ENCODE measurements at regions not wholly inside any gene's neighbourhood (a gene's known extent, or its start where the extent isn't known, plus 50 kb on each side); places are given as distances from the start of the nearest gene placed in this dataset.

GRCh38 chr2:6538607-6539006 is 327.1 kb downstream of the CMPK2 start:
- Histone ChIP-seq H3K4me1 (ENCODE audit: insufficient read depth, low read length) (peaks cover 18% of the 10 kb centered on the region; the same call in 1 of the 2 replicates), H3K4me3 (ENCODE audit: low read length) (no peak overlapping the region), H3K27ac (ENCODE audit: low read length) (no peak overlapping the region), H3K36me3 (ENCODE audit: insufficient read depth, low read depth, low read length) (no peaks in the 10 kb centered on the region), H3K27me3 (ENCODE audit: insufficient read depth, low read length) (no peaks in the 10 kb centered on the region), H3K9ac (ENCODE audit: low read depth, low read length) (no peak overlapping the region), H3K9me3 (ENCODE audit: insufficient read depth, low read depth, low read length) (no peaks in the 10 kb centered on the region)

DNA sequence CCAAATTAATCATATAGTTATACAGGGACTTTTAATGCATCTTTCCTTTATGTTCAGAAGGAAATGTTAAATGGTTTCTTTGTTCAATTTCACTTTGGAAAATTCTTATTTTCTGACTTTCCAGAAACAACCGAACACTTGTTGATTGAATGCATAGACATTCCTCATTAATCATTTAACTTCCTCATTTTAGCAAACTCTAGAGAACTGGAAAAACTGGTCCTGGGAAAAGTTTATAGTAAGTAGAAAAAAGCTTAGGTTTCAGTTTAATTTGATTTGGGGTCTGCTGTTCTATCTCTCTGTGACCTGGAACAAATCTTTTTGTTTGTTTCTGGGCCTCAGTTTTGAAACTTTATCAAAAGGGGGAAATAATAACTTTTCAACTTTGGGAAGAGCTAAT is 320.4 kb downstream of the CMPK2 start:
- Histone ChIP-seq H3K36me3 (ENCODE audit: insufficient read depth, low read depth, low read length) (no peaks in the 10 kb centered on the region), H3K27ac (ENCODE audit: low read length) (no peak overlapping the region)

DNA sequence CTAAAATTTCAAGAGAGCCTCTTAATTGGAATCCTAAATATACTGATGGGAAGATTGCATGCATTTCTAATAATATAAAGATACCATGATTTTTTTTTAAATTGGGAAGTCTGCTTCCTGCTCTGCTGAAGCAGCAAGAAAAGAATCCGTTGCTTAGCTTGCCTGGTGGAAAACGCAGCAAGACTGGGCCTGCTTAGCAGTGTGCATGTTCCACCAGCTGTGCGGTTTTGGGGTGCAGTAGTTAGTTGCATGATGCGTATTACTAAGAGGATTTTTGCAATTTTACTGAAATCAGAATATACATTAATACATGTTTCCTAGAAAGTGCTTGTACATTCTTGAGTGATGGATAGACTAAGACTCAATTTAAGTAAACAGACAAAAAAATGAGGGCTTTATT is 319.9 kb downstream of the CMPK2 start:
- no peaks in the 10 kb centered on the region for H3K36me3 ChIP-seq (ENCODE audit: insufficient read depth, low read depth, low read length)
- H3K27me3 ChIP-seq (ENCODE audit: insufficient read depth, low read length): no peaks in the 10 kb centered on the region
- H3K9ac ChIP-seq (ENCODE audit: low read depth, low read length): no peak overlapping the region
- no peak overlapping the region for H3K27ac ChIP-seq (ENCODE audit: low read length)
- H3K4me3 ChIP-seq (ENCODE audit: low read length): no peak overlapping the region
- no peaks in the 10 kb centered on the region for H3K4me1 ChIP-seq (ENCODE audit: insufficient read depth, low read length)
- H3K9me3 ChIP-seq (ENCODE audit: insufficient read depth, low read depth, low read length): peaks cover 9% of the 10 kb centered on the region

More for the DNA sequence above, 320.4 kb downstream of the CMPK2 start:
- Histone ChIP-seq H3K9me3 (ENCODE audit: insufficient read depth, low read depth, low read length) (0 out of 2 replicates have a peak, but pooled peaks cover 6% of the 10 kb centered on the region), H3K4me1 (ENCODE audit: insufficient read depth, low read length) (no peaks in the 10 kb centered on the region), H3K27me3 (ENCODE audit: insufficient read depth, low read length) (no peaks in the 10 kb centered on the region), H3K4me3 (ENCODE audit: low read length) (no peak overlapping the region), H3K9ac (ENCODE audit: low read depth, low read length) (no peak overlapping the region)

DNA sequence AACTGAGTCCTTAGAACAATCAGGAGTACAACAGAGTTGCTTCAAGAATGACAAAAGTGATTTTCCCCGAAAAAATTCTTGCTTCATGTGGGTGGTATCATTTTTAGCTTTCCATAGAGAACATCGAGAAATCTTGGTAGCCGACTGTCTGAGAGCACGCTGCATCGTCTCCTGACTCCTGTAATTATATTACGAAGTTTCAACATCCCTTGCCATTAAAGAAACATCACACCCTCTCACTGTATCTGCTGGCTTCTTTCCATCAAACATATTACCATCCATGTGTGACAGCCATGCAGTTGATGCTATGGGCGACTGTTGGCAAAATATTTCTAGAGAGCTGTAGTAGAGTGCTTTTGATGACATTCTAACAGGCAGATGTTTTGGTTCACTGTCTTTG is 311.2 kb downstream of the CMPK2 start:
- Histone ChIP-seq H3K36me3 (ENCODE audit: insufficient read depth, low read depth, low read length) (no peaks in the 10 kb centered on the region), H3K27ac (ENCODE audit: low read length) (no peak overlapping the region), H3K9me3 (ENCODE audit: insufficient read depth, low read depth, low read length) (peaks cover 8% of the 10 kb centered on the region), H3K4me1 (ENCODE audit: insufficient read depth, low read length) (no peaks in the 10 kb centered on the region; the same call in 1 of the 2 replicates), H3K27me3 (ENCODE audit: insufficient read depth, low read length) (no peaks in the 10 kb centered on the region), H3K4me3 (ENCODE audit: low read length) (no peak overlapping the region), H3K9ac (ENCODE audit: low read depth, low read length) (no peak overlapping the region)

GRCh38 chr2:6556755-6557154 is 309.0 kb downstream of the CMPK2 start:
- H3K4me1 ChIP-seq (ENCODE audit: insufficient read depth, low read length): no peaks in the 10 kb centered on the region; the same call in 1 of the 2 replicates
- H3K27me3 ChIP-seq (ENCODE audit: insufficient read depth, low read length): no peaks in the 10 kb centered on the region
- no peaks in the 10 kb centered on the region for H3K9me3 ChIP-seq (ENCODE audit: insufficient read depth, low read depth, low read length)
- H3K4me3 ChIP-seq (ENCODE audit: low read length): no peak overlapping the region
- no peaks in the 10 kb centered on the region for H3K36me3 ChIP-seq (ENCODE audit: insufficient read depth, low read depth, low read length)
- H3K27ac ChIP-seq (ENCODE audit: low read length): no peak overlapping the region
- H3K9ac ChIP-seq (ENCODE audit: low read depth, low read length): no peak overlapping the region

GRCh38 chr2:6557737-6558136 is 308.0 kb downstream of the CMPK2 start:
- H3K27ac ChIP-seq (ENCODE audit: low read length): no peak overlapping the region
- H3K9me3 ChIP-seq (ENCODE audit: insufficient read depth, low read depth, low read length): no peaks in the 10 kb centered on the region
- no peaks in the 10 kb centered on the region for H3K27me3 ChIP-seq (ENCODE audit: insufficient read depth, low read length)
- no peaks in the 10 kb centered on the region for H3K36me3 ChIP-seq (ENCODE audit: insufficient read depth, low read depth, low read length)
- no peak overlapping the region for H3K4me3 ChIP-seq (ENCODE audit: low read length)
- H3K4me1 ChIP-seq (ENCODE audit: insufficient read depth, low read length): no peaks in the 10 kb centered on the region; the same call in 1 of the 2 replicates
- no peak overlapping the region for H3K9ac ChIP-seq (ENCODE audit: low read depth, low read length)

- H3K4me1 ChIP-seq (ENCODE audit: insufficient read depth, low read length): no peaks in the 10 kb centered on the region
- no peaks in the 10 kb centered on the region for H3K36me3 ChIP-seq (ENCODE audit: insufficient read depth, low read depth, low read length)
- no peak overlapping the region for H3K4me3 ChIP-seq (ENCODE audit: low read length)
- H3K9ac ChIP-seq (ENCODE audit: low read depth, low read length): no peak overlapping the region
- H3K9me3 ChIP-seq (ENCODE audit: insufficient read depth, low read depth, low read length): no peaks in the 10 kb centered on the region
- no peaks in the 10 kb centered on the region for H3K27me3 ChIP-seq (ENCODE audit: insufficient read depth, low read length)
- no peak overlapping the region for H3K27ac ChIP-seq (ENCODE audit: low read length)
Observed at GRCh38 chr2:6562771-6563170, 302.9 kb downstream of the CMPK2 start.

DNA sequence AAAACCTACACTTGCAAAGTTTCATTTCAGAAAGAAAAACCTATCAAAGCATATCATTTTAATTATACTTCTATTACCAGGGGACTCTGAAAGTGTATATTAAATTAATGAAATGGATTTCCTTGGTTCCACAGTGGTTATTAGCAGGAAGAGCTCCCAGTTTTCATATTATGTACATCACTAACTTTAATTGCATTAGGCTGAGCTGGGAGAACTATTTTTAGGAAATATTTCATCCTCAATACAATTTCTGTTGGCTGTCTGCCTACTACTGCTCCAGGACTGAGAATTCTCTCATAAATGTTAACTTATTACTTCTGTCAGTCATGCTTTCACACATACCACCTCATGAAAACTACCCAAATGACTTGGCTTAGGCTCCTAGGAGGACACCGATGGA is 301.4 kb downstream of the CMPK2 start:
- H3K36me3 ChIP-seq (ENCODE audit: insufficient read depth, low read depth, low read length): no peaks in the 10 kb centered on the region
- H3K4me1 ChIP-seq (ENCODE audit: insufficient read depth, low read length): no peaks in the 10 kb centered on the region
- no peak overlapping the region for H3K27ac ChIP-seq (ENCODE audit: low read length)
- no peaks in the 10 kb centered on the region for H3K9me3 ChIP-seq (ENCODE audit: insufficient read depth, low read depth, low read length)
- H3K27me3 ChIP-seq (ENCODE audit: insufficient read depth, low read length): no peaks in the 10 kb centered on the region
- no peak overlapping the region for H3K9ac ChIP-seq (ENCODE audit: low read depth, low read length)
- no peak overlapping the region for H3K4me3 ChIP-seq (ENCODE audit: low read length)

GRCh38 chr2:6574121-6574520 is 291.6 kb downstream of the CMPK2 start:
- H3K9ac ChIP-seq (ENCODE audit: low read depth, low read length): no peak overlapping the region

DNA sequence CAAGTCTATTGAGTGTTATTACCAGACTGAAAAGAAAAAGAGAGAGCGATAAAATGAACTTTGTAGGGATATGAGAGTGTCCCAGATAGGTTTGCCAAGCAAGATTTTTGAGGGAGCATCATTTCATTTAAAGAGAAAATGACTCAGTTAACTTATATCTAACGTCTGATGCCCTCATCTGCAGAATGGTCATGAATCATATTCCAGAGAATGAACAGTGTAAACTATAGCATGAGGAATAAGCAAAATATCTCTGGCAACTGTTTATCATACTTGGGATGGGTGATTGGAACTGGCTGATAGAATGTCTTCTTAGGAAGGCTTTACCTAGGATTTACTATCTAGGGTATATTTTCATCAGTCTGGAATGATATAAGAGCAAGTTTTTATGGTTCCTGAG is 289.4 kb downstream of the CMPK2 start:
- H3K36me3 ChIP-seq (ENCODE audit: insufficient read depth, low read depth, low read length): no peaks in the 10 kb centered on the region
- H3K27me3 ChIP-seq (ENCODE audit: insufficient read depth, low read length): no peaks in the 10 kb centered on the region

More at GRCh38 chr2:6574121-6574520, 291.6 kb downstream of the CMPK2 start:
- H3K36me3 ChIP-seq (ENCODE audit: insufficient read depth, low read depth, low read length): no peaks in the 10 kb centered on the region
- H3K27ac ChIP-seq (ENCODE audit: low read length): no peak overlapping the region
- peaks cover 5% of the 10 kb centered on the region; the same call in 1 of the 2 replicates for H3K4me1 ChIP-seq (ENCODE audit: insufficient read depth, low read length)
- no peaks in the 10 kb centered on the region for H3K9me3 ChIP-seq (ENCODE audit: insufficient read depth, low read depth, low read length)
- H3K27me3 ChIP-seq (ENCODE audit: insufficient read depth, low read length): no peaks in the 10 kb centered on the region
- no peak overlapping the region for H3K4me3 ChIP-seq (ENCODE audit: low read length)

DNA sequence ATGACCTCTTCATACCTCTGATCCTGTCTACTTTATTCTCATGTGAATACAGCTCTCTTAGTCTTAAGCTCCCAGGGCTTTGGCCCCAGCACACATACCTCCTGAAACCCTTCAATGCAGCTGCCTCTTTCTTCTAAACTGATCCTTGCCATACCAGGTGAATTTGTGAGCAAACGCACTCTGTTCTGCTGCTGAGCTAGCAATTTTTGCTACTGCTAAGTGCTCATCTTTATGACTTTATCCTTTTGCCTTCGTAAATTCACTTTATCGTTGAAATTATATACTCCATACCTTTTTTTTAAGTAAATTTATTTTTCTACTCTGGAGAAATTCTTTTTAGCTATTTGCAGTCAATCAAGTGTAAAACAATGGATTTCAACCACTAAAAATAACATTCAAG is 287.7 kb downstream of the CMPK2 start:
- Histone ChIP-seq H3K9me3 (ENCODE audit: insufficient read depth, low read depth, low read length) (no peaks in the 10 kb centered on the region), H3K9ac (ENCODE audit: low read depth, low read length) (no peak overlapping the region), H3K4me1 (ENCODE audit: insufficient read depth, low read length) (no peaks in the 10 kb centered on the region), H3K27me3 (ENCODE audit: insufficient read depth, low read length) (no peaks in the 10 kb centered on the region), H3K27ac (ENCODE audit: low read length) (no peak overlapping the region), H3K36me3 (ENCODE audit: insufficient read depth, low read depth, low read length) (no peaks in the 10 kb centered on the region), H3K4me3 (ENCODE audit: low read length) (no peak overlapping the region)

More for the DNA sequence above, 289.4 kb downstream of the CMPK2 start:
- H3K9me3 ChIP-seq (ENCODE audit: insufficient read depth, low read depth, low read length): no peaks in the 10 kb centered on the region
- peaks cover 5% of the 10 kb centered on the region; the same call in 1 of the 2 replicates for H3K4me1 ChIP-seq (ENCODE audit: insufficient read depth, low read length)
- no peak overlapping the region for H3K4me3 ChIP-seq (ENCODE audit: low read length)
- no peak overlapping the region for H3K9ac ChIP-seq (ENCODE audit: low read depth, low read length)
- H3K27ac ChIP-seq (ENCODE audit: low read length): no peak overlapping the region

- Histone ChIP-seq H3K4me3 (ENCODE audit: low read length) (no peak overlapping the region), H3K36me3 (ENCODE audit: insufficient read depth, low read depth, low read length) (no peaks in the 10 kb centered on the region), H3K9me3 (ENCODE audit: insufficient read depth, low read depth, low read length) (no peaks in the 10 kb centered on the region), H3K27me3 (ENCODE audit: insufficient read depth, low read length) (no peaks in the 10 kb centered on the region), H3K9ac (ENCODE audit: low read depth, low read length) (no peak overlapping the region), H3K27ac (ENCODE audit: low read length) (no peak overlapping the region), H3K4me1 (ENCODE audit: insufficient read depth, low read length) (no peaks in the 10 kb centered on the region)
Observed at GRCh38 chr2:6578416-6578815, 287.3 kb downstream of the CMPK2 start.
